DOHH2 (cell line): ENCODE measurements at regions not wholly inside any gene's neighbourhood (a gene's known extent, or its start where the extent isn't known, plus 50 kb on each side); places are given as distances from the start of the nearest gene placed in this dataset.

Source experiments
- H3F3A ChIP-seq: fragments of 200-600 bp; sonication (generic), shearing (Covaris generic); 2 replicates; pipeline ENCODE4 v1.6.0; 2016; ENCODE audit warnings: antibody characterized with exemption, mild to moderate bottlenecking; ENCODE audit not compliant: control insufficient read depth, insufficient read depth
- H3K27ac ChIP-seq: fragments of 200-600 bp; sonication (generic); 2 replicates; pipeline ENCODE4 v1.5.1; 2014; ENCODE audit warnings: low read depth, mild to moderate bottlenecking, low read length, moderate library complexity
- H3K27me3 ChIP-seq: fragments of 200-600 bp; sonication (generic); 2 replicates; pipeline ENCODE4 v1.6.1; 2014; ENCODE audit warnings: mild to moderate bottlenecking, low read length, mixed read lengths; ENCODE audit not compliant: control insufficient read depth
- H3K36me3 ChIP-seq: fragments of 200-600 bp; sonication (generic); 2 replicates; pipeline ENCODE4 v1.6.1; 2014; ENCODE audit warnings: mild to moderate bottlenecking, low read length, moderate library complexity, mixed read lengths; ENCODE audit not compliant: control insufficient read depth
- H3K4me1 ChIP-seq: fragments of 200-600 bp; sonication (generic); 2 replicates; pipeline ENCODE4 v1.6.1; 2014; ENCODE audit warnings: mild to moderate bottlenecking, low read length, mixed read lengths; ENCODE audit not compliant: control insufficient read depth
- H3K4me2 ChIP-seq: fragments of 200-600 bp; sonication (generic); 2 replicates; pipeline ENCODE4 v1.6.0; 2014; ENCODE audit warnings: mild to moderate bottlenecking, low read length, moderate library complexity
- H3K4me3 ChIP-seq: fragments of 200-600 bp; sonication (generic); 2 replicates; pipeline ENCODE4 v1.5.1; 2014; ENCODE audit warnings: mild to moderate bottlenecking, low read length, mixed read lengths
- H3K79me2 ChIP-seq: fragments of 200-600 bp; sonication (generic); 2 replicates; pipeline ENCODE4 v1.6.1; 2014; ENCODE audit warnings: mild to moderate bottlenecking, low read length, mixed read lengths; ENCODE audit not compliant: control insufficient read depth
- H3K9me2 ChIP-seq: fragments of 200-600 bp; sonication (generic); replicated peaks from 2 replicates; pipeline ENCODE4 v1.6.1; 2014; ENCODE audit warnings: mild to moderate bottlenecking, low read length, mixed read lengths; ENCODE audit not compliant: control insufficient read depth
- H3K9me3 ChIP-seq: fragments of 200-600 bp; sonication (generic); 2 replicates; pipeline ENCODE4 v1.6.1; 2014; ENCODE audit warnings: antibody characterized with exemption, low read length, mixed read lengths; ENCODE audit not compliant: control insufficient read depth, insufficient read depth
- H4K20me1 ChIP-seq: fragments of 200-600 bp; sonication (generic); 2 replicates; pipeline ENCODE4 v1.6.0; 2014; ENCODE audit warnings: low read depth, mild to moderate bottlenecking, antibody characterized with exemption, low read length, moderate library complexity; ENCODE audit not compliant: control insufficient read depth, insufficient read depth
- EZH2phosphoT487 ChIP-seq: fragments of 200-600 bp; sonication (generic); IDR thresholded peaks from 2 replicates; pipeline ENCODE4 v1.6.1; 2017; ENCODE audit warnings: borderline replicate concordance, mild to moderate bottlenecking, antibody characterized with exemption, low read length, moderate library complexity, mixed read lengths
- TF ChIP-seq, protein P1 (sequence below): fragments of 200-600 bp; sonication (generic); IDR thresholded peaks from one replicate; pipeline ENCODE4 v1.5.1; 2014; ENCODE audit warnings: antibody characterized with exemption, mild to moderate bottlenecking, low read depth, low read length; ENCODE audit not compliant: poor library complexity, severe bottlenecking

DNA sequence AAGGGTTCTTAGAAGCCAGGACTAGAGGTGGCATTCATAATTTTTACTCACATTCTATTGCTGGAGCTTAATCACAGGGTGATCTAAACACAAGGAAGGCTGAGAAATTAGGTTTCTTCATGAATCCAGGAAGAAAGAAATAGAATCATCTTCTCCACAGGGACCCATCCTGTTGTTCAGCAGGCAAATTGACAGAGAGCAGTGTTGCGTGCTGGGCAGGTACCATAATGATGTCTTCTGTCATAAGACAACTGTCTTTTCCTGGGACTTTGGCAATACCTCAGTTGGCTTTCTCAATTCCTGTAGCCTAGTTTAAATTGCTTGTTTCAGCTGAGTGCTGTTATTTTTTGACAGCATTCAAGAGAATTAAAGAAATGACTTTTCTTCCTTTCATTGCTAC lies 468.0 kb upstream of the SYT1 start:
- H3K79me2 ChIP-seq: no peaks in the 10 kb centered on the region
- no peaks in the 10 kb centered on the region for H4K20me1 ChIP-seq
- TF ChIP-seq, protein P1, sequence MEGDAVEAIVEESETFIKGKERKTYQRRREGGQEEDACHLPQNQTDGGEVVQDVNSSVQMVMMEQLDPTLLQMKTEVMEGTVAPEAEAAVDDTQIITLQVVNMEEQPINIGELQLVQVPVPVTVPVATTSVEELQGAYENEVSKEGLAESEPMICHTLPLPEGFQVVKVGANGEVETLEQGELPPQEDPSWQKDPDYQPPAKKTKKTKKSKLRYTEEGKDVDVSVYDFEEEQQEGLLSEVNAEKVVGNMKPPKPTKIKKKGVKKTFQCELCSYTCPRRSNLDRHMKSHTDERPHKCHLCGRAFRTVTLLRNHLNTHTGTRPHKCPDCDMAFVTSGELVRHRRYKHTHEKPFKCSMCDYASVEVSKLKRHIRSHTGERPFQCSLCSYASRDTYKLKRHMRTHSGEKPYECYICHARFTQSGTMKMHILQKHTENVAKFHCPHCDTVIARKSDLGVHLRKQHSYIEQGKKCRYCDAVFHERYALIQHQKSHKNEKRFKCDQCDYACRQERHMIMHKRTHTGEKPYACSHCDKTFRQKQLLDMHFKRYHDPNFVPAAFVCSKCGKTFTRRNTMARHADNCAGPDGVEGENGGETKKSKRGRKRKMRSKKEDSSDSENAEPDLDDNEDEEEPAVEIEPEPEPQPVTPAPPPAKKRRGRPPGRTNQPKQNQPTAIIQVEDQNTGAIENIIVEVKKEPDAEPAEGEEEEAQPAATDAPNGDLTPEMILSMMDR: no peak
- no peak for TF ChIP-seq EZH2phosphoT487
- no peak overlapping the region for H3K4me2 ChIP-seq
- no peaks in the 10 kb centered on the region for H3F3A ChIP-seq
- H3K4me1 ChIP-seq: no peaks in the 10 kb centered on the region
- H3K27me3 ChIP-seq: no peaks in the 10 kb centered on the region
- H3K27ac ChIP-seq: no peak overlapping the region
- H3K9me3 ChIP-seq: no peaks in the 10 kb centered on the region
- no peaks in the 10 kb centered on the region for H3K9me2 ChIP-seq
- H3K4me3 ChIP-seq: no peak overlapping the region
- H3K36me3 ChIP-seq: no peaks in the 10 kb centered on the region

DNA sequence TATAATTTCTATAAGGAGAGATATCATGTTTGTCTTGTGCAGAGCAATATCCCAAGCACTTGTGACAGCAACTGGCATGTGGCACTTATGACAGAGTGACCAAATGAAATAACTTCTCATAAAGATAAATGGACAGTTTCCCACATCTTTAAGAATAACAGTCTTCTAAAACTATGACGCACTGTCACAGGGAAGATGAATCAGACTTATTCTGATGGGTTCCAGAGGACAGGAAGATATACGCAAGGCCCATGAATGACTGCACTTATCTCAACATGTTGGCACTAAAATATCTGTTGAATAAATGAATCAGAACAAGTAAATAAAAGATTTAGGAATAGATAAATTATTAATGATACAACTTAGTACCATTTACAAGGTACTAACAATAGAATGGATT lies 465.8 kb upstream of the SYT1 start:
- Histone ChIP-seq H3K36me3 (no peaks in the 10 kb centered on the region), H3K9me2 (no peaks in the 10 kb centered on the region), H3K27ac (no peak overlapping the region), H3K27me3 (no peaks in the 10 kb centered on the region), H3K4me1 (no peaks in the 10 kb centered on the region), H3K9me3 (no peaks in the 10 kb centered on the region), H3K79me2 (no peaks in the 10 kb centered on the region), H3F3A (no peaks in the 10 kb centered on the region), H3K4me3 (no peak overlapping the region), H3K4me2 (no peak overlapping the region), H4K20me1 (no peaks in the 10 kb centered on the region)
- no peak for TF ChIP-seq EZH2phosphoT487
- TF ChIP-seq, protein P1: no peak

DNA sequence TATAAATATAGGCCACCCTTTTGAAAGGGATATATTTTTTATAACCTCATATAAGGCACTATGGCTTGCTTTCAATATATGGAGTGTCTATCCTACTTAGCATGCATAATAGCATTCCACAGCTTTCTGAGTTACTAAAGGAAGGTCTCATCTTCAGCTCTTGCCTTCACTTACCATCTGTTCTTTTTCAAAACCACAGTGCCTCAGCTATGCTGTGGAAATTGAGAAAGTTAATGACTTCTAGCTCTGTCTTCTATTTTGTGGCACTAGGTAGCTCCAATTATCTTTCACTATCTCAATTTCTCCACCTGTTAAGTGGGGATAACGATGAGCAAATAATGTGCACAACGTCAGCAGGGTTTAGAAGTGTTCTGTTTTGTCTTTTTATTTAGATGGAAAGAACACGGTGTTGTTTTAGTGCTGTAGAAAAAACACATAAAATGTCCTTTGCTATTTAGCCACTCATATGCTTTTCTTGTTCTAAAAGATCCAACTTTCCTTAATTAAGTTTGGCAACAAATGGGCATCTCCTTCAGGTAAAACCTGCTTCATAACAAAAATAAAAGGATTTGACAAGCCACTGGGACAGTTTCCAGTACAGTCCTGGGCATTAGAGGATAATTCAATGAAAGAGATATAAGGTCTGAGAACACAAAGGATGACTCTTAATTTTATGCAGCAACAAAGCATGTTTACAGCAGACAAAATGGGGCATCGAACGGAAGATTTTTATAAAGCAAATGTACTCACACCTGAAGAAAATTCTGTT lies 462.0 kb upstream of the SYT1 start:
- H3K9me2 ChIP-seq: no peaks in the 10 kb centered on the region
- no peak overlapping the region for H3K4me3 ChIP-seq
- no peak overlapping the region for H3K27ac ChIP-seq
- H3K79me2 ChIP-seq: no peaks in the 10 kb centered on the region
- no peaks in the 10 kb centered on the region for H4K20me1 ChIP-seq
- no peaks in the 10 kb centered on the region for H3K9me3 ChIP-seq
- H3K4me1 ChIP-seq: no peaks in the 10 kb centered on the region
- no peaks in the 10 kb centered on the region for H3K27me3 ChIP-seq
- TF ChIP-seq, protein P1: no peak
- TF ChIP-seq EZH2phosphoT487: no peak
- H3K36me3 ChIP-seq: no peaks in the 10 kb centered on the region
- no peaks in the 10 kb centered on the region for H3F3A ChIP-seq
- no peak overlapping the region for H3K4me2 ChIP-seq
